ENCODE measurements at regions not wholly inside any gene's neighbourhood (a gene's known extent, or its start where the extent isn't known, plus 50 kb on each side); places are given as distances from the start of the nearest gene placed in this dataset.

DNA sequence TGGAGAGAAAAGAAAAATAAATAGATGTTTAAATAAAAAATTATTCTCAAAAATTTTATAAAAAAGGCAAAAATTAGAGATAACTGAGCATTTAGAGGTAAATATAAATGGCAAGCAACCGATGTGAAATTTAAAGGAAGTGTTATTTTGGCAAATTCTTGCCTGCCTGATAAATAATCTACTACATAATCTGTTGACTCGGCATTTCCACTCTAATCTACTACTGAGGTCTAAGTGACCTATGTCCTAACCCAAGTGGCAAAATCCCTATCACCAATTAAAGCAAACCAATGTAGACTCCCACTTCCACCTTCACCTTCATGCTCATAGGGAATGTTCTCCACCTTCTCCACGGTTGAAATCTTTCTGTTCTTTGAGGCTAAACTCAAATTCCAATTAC is 1124.1 kb upstream of the CDH2 start:
- FAIRE-seq (no peak), DNase-seq (ENCODE audit: low spot score) (no peak)

DNA sequence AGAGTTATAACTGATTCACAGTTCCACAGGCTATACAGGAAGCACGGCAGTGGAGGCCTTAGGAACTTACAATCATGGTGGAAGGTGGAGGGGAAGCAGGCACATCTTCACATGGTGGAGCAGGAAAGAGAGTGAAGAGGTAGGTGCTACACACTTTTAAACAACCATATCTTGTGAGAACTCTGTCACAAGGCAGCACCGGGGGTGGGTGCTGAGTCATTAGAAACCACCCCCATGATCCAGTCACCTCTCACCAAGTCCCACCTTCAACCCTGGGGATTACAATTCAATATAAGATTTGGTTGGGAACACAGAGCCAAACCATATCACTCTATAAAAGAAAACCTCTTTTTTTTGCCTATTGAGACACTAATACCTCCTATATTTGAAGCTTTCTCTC is 1108.5 kb upstream of the CDH2 start:
- DNase-seq (ENCODE audit: low spot score) = no peak
- FAIRE-seq = no peak

DNA sequence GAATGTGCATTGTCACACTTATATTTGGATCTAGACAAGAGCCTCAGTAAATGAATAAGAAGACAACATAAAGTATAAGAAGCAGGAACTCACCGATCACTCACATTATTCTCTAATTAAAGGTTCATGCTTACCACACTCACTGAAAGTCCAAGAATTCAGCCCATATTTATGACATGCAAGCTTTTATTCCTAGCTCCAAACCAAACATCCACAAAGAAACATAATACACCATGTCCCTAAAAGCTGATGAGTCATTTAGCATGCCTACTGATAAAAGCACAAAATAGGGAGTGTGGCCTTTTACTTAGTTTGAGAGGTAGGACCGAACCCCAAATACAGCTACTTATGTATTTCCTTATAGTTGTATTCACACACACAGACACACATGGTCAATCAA is 1094.6 kb upstream of the CDH2 start:
- DNase-seq (ENCODE audit: low spot score) (no peak), FAIRE-seq (no peak)

DNA sequence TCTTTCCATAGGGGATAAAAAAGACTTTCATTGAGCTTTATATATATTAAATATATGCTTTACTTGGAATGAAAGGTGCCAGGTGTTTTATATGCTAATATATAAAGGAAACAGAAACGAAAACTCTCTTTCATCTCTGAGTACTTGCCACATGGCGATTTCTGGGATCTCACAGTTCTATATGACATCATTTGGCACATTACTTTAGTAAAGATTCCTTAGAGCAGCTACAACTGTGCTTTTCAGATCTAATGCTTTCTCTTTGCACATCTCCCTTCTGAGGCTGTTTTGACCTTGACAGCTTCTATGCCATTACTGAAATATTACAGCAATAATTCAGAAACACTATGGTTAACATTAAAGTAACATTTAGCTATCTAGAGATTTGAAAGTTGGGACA is 1082.9 kb upstream of the CDH2 start:
- FAIRE-seq (no peak), DNase-seq (ENCODE audit: low spot score) (no peak)

DNA sequence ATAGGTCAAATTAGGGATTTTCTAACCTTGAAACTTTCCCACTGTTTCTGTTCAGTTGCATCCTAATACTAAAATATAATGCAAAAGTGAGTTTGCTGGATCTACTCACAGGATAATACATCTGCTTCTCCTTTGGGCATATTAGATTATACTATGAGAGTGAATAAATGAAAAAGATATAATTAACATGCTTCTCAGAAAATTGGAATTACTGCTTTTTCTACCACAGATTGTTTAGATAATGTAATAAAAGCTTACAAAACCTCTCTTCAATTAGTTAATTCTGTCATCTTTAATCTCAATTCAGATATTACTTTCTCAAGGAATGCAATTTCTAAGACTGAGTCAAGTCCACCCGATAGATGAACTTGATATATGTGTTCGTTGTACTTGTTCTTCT is 1077.2 kb upstream of the CDH2 start:
- DNase-seq (ENCODE audit: low spot score) (no peak), FAIRE-seq (no peak)

DNA sequence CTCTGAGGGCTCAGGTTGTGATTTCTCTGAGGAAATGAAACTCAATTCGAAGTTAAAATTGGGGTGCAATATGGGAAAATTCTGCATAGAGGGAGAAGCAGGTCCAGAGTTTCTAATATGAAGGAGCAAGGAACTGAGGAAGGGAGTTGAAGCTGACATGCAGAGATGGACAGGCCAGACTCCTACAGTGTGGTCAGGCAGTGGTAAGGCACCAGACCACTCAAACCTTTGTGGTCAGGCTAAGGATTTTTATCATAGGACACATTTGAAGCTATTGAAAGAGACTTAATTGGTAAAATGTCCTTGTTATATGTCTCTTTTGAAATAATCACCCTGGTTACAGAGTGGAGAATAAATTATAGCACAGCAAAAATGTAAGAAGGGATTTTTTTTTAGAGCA is 1074.8 kb upstream of the CDH2 start:
- FAIRE-seq = no peak

DNA sequence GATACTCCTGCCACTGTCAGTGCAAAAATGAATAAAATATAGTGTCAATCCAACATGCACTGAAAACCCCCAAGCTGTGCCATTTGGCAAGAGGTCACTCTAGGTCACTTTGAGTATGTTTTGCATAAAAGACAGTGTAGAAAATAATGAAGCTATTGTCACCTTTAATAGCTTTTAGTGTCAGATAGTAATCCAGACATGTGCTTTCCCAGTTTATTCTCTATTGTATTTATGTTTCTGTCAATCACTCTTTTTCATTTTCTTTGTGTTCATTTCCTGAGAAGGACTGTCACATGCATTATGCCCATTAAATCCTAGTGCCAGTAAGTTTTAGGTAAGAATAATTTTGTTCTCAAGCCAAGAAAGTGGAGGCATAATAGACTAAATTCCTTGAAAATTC is 1073.9 kb upstream of the CDH2 start:
- DNase-seq (ENCODE audit: low spot score) (no peak), FAIRE-seq (no peak)

More for the DNA sequence above, 1074.8 kb upstream of the CDH2 start:
- DNase-seq (ENCODE audit: low spot score) = no peak

DNA sequence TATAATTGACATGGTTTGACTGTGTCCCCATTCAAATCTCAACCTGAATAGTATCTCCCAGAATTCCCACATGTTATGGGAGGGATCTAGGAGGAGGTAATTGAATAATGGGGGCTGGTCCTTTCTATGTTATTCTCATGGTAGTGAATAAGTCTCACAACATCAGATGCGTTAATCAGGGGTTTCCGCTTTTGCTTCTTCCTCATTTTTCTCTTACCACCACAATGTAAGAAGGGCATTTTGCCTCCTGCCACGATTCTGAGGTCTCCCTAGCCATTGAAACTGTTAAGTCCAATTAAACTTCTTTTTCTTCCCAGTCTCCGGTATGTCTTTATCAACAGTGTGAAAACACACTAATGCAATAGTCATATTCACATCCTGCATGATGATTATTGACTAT is 1073.3 kb upstream of the CDH2 start:
- DNase-seq (ENCODE audit: low spot score) = no peak
- no peak for FAIRE-seq

DNA sequence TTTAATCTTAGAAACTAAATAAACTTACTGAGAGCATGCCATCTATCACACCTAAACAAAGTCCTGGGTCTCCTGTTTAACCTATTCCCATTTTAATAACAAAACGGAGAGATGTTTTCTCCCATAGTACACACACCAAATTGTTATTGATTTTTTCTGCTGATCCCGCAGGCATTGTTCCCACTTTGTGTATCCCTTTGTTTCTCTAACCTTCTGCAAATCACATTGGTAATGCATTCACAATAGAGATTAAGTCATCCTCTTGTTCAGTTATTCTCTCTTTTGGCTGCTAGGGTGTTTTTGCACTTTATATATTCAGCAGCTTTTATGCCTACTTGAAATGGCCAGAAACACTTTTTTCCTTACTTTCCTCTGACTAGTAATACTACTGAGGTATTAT is 1071.9 kb upstream of the CDH2 start:
- DNase-seq (ENCODE audit: low spot score) (no peak), FAIRE-seq (no peak)

DNA sequence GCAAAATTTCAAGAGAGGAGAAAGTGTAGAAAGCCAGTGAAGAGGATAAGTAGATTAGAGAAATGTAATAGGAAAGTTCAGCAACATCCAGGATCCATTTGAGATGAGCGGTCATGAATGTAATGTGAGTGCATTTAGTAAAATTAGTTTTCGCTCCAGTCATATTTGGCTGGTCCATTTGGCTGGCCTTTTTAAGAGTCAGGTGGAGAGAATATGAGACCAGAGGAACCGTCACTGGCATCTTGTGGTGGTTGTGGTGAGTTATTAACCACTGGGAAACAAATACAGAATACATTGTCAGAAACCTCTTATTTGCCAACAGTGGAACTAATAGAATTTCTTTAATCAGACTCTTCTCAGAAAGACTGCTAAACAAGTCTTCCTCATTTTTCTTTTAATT is 1064.3 kb upstream of the CDH2 start:
- DNase-seq (ENCODE audit: low spot score) (no peak), FAIRE-seq (no peak)

DNA sequence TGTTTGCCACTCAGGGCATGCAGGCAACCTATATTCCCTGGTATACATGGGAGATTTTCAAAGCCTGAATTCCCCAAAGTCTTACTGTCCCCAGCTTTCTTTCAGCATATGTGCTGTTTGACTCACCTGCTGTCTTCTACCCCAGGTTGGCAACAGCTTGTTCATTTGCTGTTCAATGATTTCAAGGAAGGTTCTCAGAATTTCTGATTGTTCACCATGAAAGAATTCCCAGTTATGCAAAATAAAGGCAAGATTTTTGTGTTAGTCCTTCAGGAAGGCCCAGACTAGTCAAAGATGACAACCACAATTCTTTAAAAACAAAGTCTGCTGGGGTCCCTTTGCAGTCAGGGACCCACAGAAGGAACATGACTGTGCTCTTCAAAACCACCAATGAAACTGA is 1057.8 kb upstream of the CDH2 start:
- DNase-seq (ENCODE audit: low spot score) (no peak), FAIRE-seq (no peak)

DNA sequence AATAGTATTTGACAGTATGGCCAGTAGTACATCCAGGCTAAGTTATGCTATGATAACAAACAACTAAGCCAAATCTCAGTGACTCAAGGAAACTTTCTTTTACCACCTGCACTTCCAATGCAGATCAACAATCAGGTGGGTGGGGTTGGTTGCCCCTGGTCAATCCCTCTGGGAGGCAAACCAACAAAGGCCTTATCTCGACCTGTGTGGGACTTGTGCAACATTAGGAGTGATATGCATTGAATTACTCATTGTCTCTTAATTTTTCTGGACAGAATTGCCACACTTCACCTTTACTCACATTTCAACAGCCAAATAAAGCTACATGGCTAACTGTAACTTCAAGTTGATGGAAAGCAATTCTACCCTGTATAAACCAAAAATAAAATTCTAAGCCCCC is 1049.3 kb upstream of the CDH2 start:
- FAIRE-seq (no peak), DNase-seq (ENCODE audit: low spot score) (no peak)

DNA sequence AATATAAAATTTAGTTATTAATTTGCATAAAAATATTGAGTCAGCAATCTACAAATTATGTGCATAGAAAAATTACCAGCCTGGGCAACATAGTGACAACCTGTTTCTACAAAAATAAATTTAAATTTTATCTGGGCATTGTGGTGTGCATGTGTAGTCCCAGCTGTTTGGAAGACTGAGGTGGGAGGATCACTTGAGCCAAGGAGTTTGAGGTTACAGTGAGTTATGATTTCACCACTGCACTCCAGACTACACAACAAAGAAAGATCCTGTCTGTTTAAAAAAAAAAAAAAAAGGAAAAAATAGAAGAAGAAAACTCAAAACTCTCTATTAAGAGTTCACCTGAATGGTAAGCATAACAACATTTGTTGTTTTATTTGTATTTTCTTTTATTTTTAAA is 1048.4 kb upstream of the CDH2 start:
- FAIRE-seq = no peak

DNA sequence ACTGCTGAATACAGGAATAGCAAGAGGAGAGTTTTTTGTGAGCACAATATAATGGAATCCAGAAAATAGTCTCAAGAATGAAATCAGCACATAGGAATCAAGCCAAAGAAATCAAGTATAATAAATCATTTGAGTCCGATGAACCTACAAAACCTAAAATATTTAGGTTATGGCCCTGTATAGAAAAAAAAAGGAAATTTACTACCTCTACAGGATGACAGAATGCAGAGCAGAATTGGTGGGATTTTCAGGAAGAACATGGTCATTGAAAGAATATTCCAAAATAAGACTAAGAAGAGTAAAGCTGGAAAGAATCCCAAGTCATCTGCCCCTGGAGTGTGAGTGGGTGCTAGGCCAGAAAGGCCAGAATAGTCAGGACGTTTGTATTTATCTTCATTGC is 1041.2 kb upstream of the CDH2 start:
- FAIRE-seq = no peak

More for the DNA sequence above, 1048.4 kb upstream of the CDH2 start:
- DNase-seq (ENCODE audit: low spot score) = no peak

DNA sequence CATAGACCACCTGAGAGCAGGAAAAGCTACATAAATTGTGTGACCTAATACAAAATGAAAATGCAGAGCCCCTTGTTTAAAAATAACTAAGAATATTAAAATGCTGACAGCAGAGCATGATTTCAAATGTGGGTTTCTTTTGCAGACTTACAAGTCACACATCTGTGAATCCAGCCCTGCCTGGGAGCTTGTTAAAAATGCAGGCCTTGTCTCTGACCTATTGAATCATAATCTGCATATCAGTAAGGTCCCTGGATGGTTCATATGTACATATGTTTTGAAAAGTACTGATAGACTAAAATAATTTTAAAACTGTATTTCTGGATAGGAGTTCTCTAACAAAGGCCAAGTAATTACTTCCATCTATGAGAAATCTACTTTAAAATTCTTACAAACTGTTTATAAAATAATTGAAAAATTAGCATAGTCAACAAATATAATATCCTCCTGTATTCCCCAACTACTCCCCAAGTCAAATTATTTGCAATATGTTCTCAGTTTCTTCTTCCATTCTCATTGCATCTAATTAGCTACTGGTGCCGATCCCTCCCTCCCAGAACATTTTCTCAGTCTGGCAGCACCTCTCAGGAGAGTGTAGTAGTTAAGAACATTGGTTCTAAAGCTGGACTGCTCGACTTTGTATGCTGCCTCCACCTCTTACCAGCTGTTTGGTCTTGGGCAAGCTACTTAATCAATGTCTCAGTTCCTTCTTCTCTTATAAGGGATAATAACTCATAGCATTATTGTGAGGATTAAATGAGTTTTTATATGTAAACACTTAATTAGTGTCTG is 1040.4 kb upstream of the CDH2 start:
- no peak for FAIRE-seq
- DNase-seq (ENCODE audit: low spot score) = no peak

More for the DNA sequence above, 1041.2 kb upstream of the CDH2 start:
- DNase-seq (ENCODE audit: low spot score) = no peak

DNA sequence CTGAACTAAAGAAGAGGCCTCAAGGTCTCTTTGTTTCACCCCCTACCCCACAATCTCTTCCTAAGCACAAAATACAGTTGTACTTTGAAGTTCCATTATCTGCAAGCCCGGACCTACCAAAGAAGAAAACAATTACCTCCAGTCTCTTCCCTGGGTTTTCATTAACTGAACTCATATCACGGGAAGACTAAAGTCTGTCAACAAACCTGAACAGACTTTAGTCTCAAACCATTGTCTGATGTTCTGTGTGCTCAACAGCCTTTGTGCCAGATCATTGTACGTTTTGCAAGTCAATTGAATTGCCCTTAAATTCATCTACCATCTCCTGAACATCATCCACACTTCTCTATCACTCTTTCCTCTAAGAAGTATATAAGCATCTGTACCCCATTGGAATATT is 1021.9 kb upstream of the CDH2 start:
- FAIRE-seq (no peak), DNase-seq (ENCODE audit: low spot score) (no peak)

DNA sequence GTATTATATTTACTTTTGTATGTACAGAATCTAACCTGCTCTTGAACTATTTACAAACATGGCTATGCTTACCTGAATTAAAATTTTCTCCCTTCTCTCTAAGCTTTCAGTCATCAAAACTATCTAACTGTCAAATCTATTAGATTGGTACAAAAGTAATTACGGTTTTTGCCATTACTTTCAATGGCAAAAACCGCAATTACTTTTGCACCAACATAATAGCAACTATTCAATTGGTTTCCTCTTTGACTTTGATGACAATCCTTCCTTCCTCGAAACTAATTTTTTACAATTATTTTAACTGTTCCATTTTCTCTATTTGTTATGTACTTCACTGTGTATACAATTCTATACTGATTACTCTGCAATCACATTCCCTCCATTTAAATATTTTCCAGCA is 1019.4 kb upstream of the CDH2 start:
- FAIRE-seq (no peak), DNase-seq (ENCODE audit: low spot score) (no peak)

DNA sequence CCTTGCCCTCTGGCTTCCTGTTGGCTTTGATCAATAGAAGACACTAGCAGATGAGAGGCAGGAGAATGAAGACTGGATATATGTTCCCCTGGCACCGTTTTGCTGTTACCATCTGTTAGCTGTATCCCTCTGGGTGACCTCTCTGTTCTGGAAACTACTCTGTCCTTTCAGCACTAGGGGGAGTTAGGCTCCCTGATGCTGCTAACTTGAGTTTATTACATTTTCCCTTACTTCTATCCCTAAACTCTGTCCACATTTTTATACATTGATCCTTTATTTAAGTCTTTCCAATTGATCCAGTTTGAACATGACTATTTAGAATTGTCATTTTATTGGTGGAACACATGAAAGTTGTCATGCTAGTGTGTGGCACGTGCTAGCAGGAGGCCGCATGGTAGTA is 1014.3 kb upstream of the CDH2 start:
- no peak for DNase-seq (ENCODE audit: low spot score)
- FAIRE-seq = no peak

DNA sequence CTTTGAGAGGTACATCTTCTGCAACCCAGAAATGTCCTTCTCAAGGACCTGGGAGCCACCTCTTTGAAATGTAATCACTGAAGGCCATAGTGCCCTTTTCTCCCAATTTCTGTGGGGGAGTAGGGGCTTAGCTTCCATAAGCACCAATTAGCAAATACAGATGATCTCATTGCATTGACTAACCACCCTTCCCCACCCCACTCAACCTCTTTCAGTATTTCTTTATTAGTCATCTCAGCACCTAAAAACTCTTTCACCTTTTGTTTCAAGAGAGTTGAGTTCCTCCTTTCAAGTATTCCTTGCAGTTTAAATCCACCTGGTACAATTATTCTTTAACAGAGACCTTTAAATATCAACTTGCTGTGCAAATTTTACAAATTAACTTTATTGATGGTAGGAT is 1011.8 kb upstream of the CDH2 start:
- FAIRE-seq = no peak
- DNase-seq (ENCODE audit: low spot score) = no peak

DNA sequence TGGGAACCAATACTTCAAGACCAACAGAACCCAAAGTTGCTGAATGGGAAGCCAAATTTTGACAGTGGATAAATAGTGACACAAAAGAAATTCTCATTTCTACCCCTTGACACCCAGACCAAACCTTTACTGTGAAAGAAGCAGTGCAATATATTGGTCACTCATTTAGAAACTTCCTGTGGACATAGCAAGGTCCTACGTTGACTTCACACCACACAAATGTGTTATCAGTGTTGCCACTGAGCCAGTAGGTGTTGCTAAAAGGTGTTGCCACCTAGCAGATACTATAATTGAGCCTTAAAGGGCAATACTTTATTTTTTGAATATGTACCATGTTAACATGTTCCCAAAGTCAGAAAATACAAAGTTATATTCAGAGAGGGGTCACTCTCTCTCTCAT is 1008.9 kb upstream of the CDH2 start:
- DNase-seq (ENCODE audit: low spot score) = no peak
- no peak for FAIRE-seq

DNA sequence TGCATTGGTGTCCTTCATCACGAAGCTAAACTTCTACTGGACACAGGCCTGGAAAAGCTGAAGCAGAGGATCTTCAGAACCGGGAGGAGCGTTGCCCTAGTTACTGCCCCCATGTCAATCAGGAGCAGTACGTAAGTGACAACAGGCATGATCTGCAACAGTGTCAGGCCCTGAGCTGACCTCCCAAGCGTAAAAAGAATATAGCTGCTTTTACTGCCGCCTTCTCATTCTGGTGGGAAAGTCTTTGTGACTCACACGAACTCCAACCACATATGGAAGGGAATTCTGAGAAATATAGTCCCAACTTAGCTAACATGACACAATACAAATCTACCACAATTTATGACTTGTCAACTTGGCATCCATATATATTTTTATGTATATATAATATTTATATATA is 1007.7 kb upstream of the CDH2 start:
- no peak for DNase-seq (ENCODE audit: low spot score)
- FAIRE-seq = no peak

DNA sequence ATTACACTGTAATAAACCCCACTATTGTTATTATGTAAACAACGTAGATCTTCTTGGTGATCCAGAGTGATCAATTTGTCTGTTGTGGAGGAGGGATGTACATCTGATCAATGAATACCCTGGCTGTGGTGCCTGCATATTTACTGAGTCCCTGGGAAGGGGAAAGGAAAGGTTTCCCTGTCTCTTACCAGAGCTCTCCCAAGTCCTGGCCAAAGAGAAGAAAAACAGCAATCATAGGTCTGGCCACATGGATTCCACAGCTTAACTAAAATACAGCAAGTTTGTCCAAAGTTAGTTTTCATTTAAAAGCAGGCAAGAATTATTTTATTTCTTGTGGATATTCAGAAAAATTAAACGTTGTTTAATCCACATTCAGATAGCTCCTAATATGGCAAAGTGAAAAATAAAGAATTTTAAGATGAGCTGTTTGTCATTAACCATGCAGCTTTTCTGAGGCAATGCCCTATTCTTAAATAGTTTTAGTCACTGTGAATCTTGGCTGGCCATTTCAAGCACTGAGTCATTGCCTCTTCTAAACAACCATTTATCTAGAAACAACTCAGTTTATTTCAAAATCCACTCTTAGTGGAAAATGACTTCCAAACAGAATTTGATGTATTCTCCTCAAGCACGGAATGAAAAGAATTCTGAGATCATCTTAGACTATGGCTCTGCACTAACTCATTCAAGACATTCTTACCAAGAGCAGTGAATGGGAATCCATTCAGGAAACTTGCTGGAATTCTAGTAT is 1004.4 kb upstream of the CDH2 start:
- DNase-seq (ENCODE audit: low spot score) = no peak

DNA sequence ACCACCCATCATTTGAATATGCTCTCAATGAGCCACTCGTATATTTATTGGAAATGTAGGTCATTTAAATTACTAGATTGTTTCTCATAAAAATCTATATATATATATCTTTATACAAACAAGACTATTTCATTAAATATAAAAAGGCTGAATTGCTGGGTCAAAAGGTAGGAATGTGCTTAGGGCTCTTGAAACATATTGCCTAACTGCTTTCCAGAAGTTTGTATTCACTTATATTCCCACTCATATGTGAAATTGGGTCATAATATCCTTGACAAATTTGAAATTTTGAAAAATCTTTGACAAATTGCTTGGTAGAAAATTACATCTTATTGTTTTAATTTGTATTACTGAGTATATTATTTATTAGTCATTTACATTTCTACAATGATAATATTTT is 999.8 kb upstream of the CDH2 start:
- FAIRE-seq = no peak
- DNase-seq (ENCODE audit: low spot score) = no peak

More for the DNA sequence above, 1004.4 kb upstream of the CDH2 start:
- FAIRE-seq = no peak

Measured in urothelium cell line (cell line).